IMR-90 (cell line): ENCODE measurements at regions not wholly inside any gene's neighbourhood (a gene's known extent, or its start where the extent isn't known, plus 50 kb on each side); places are given as distances from the start of the nearest gene placed in this dataset.

Experiments
- BHLHE40 ChIP-seq: fragments of 150-350 bp; IDR thresholded peaks from 2 replicates; pipeline ENCODE4 v1.6.1; 2016; ENCODE audit warnings: mild to moderate bottlenecking, low read depth, low read length
- CHD1 ChIP-seq: IDR thresholded peaks from 2 replicates; pipeline ENCODE4 v1.6.1; 2012; ENCODE audit warnings: low read depth, low read length, improper control_type of control experiment
- MAFK ChIP-seq: IDR thresholded peaks from 2 replicates; pipeline ENCODE4 v1.6.1; 2012; ENCODE audit warnings: low read depth, low read length, improper control_type of control experiment
- MXI1 ChIP-seq: IDR thresholded peaks from 2 replicates; pipeline ENCODE4 v1.6.1; 2012; ENCODE audit warnings: low read depth, mild to moderate bottlenecking, low read length, moderate library complexity, borderline replicate concordance
- POLR2A ChIP-seq: IDR thresholded peaks from 2 replicates; pipeline ENCODE4 v1.6.1; 2012; ENCODE audit warnings: mild to moderate bottlenecking, low read depth, low read length
- RCOR1 ChIP-seq: IDR thresholded peaks from 2 replicates; pipeline ENCODE4 v1.6.1; 2012; ENCODE audit warnings: mild to moderate bottlenecking, low read length, improper control_type of control experiment; ENCODE audit not compliant: insufficient replicate concordance
- SMC3 ChIP-seq: fragments of 150-350 bp; IDR thresholded peaks from 2 replicates; pipeline ENCODE4 v1.6.1; 2016; ENCODE audit warnings: low read depth, mild to moderate bottlenecking, antibody characterized with exemption, low read length, moderate library complexity
- TF ChIP-seq, protein P1 (sequence below): conservative IDR thresholded peaks from 2 replicates; pipeline ENCODE4 v1.5.1; 2012; ENCODE audit warnings: mild to moderate bottlenecking, low read depth, low read length, improper control_type of control experiment
- TF ChIP-seq, protein P2 (sequence below): fragments of 150-350 bp; IDR thresholded peaks from 2 replicates; pipeline ENCODE4 v1.6.1; 2017; ENCODE audit warnings: mild to moderate bottlenecking, antibody characterized with exemption, low read length, low read depth
- TF ChIP-seq, protein P3 (sequence below): fragments of 150-350 bp; IDR thresholded peaks from 2 replicates; pipeline ENCODE4 v1.6.1; 2016; ENCODE audit warnings: low read depth, mild to moderate bottlenecking, low read length, moderate library complexity, borderline replicate concordance

DNA sequence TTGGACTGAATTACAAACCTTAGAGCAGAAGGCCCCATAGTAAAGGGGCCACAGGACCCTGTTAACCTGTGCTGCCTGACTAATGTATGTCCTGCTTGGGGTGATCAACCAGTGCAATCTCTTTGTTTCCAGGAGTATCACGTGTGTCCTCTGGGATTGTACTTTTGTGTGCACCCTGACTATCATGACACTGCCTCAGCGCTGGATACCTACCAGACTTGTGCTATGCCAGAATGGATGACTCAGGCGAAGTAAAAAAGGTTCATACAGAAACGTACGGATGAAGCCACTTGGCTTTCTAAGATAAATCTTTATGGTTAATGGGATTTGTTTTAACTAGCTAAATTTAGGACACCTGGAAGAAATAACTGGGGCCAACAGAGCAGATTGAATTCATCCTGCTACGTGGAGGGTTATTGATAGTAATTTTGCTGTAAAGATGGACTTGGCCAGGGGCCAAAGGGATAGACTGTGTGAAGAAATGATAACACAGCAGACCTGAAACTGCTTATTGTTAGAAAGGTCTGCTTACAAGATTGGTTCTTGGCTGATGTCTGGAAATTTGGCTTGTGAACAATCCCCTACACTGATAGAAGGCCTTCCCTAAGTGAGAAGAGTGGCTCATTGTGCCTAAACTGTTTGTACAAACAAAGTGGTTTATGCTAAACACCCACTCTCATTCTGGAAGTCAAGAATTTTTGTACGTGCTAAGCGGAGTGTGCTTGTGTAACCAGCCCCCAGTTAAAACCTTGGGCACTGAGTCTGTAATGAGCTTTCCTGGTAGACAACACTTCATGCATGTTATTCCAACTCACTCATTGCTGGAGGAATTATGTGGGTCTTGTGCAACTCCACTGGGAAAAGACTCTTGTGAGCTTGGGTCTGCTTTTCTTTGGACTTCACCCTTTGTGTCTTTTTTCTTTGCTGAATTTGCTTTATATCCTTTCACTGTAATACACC, 750.5 kb upstream of the HTR2C start:
- TF ChIP-seq, protein P1, sequence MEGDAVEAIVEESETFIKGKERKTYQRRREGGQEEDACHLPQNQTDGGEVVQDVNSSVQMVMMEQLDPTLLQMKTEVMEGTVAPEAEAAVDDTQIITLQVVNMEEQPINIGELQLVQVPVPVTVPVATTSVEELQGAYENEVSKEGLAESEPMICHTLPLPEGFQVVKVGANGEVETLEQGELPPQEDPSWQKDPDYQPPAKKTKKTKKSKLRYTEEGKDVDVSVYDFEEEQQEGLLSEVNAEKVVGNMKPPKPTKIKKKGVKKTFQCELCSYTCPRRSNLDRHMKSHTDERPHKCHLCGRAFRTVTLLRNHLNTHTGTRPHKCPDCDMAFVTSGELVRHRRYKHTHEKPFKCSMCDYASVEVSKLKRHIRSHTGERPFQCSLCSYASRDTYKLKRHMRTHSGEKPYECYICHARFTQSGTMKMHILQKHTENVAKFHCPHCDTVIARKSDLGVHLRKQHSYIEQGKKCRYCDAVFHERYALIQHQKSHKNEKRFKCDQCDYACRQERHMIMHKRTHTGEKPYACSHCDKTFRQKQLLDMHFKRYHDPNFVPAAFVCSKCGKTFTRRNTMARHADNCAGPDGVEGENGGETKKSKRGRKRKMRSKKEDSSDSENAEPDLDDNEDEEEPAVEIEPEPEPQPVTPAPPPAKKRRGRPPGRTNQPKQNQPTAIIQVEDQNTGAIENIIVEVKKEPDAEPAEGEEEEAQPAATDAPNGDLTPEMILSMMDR, result no peak
- TF ChIP-seq, protein P2, sequence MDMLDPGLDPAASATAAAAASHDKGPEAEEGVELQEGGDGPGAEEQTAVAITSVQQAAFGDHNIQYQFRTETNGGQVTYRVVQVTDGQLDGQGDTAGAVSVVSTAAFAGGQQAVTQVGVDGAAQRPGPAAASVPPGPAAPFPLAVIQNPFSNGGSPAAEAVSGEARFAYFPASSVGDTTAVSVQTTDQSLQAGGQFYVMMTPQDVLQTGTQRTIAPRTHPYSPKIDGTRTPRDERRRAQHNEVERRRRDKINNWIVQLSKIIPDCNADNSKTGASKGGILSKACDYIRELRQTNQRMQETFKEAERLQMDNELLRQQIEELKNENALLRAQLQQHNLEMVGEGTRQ, result no peak
- TF ChIP-seq CHD1 (no peak), MXI1 (no peak), POLR2A (no peak), MAFK (no peak), SMC3 (no peak), BHLHE40 (no peak), RCOR1 (no peak)
- TF ChIP-seq, protein P3, sequence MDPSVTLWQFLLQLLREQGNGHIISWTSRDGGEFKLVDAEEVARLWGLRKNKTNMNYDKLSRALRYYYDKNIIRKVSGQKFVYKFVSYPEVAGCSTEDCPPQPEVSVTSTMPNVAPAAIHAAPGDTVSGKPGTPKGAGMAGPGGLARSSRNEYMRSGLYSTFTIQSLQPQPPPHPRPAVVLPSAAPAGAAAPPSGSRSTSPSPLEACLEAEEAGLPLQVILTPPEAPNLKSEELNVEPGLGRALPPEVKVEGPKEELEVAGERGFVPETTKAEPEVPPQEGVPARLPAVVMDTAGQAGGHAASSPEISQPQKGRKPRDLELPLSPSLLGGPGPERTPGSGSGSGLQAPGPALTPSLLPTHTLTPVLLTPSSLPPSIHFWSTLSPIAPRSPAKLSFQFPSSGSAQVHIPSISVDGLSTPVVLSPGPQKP, result no peak
